GM21515 (cell line): ENCODE measurements at regions not wholly inside any gene's neighbourhood (a gene's known extent, or its start where the extent isn't known, plus 50 kb on each side); places are given as distances from the start of the nearest gene placed in this dataset.

ENCODE experiments used
- ATAC-seq: cut with Tn5 transposase; IDR thresholded peaks from one replicate; pipeline ENCODE4 v1.9.1; 2021; ENCODE audit not compliant: unreplicated experiment

GRCh38 chr12:125720961-125721360 is 655.7 kb downstream of the AACS start:
- no peak for ATAC-seq

DNA sequence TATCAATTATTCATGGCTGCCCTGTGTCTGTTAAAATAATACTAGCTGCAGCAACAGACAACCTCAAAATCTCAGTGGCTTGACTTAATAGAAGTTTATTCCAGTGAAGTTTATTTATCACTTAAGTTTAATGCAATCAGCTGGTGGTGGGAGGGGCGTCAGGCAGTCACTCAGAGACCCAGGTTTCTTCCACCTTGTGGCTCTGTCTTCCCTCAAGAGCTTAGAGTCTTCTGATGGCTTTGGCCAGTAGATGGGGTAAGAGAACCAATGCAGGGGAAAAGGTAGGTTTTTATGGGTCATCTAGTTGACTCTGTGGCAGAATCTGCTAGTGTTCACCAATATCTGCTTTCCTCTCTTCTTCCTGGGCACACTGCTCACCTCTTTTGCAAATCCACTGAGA is 668.9 kb downstream of the AACS start:
- no peak for ATAC-seq

GRCh38 chr12:125738211-125738610 is 673.0 kb downstream of the AACS start:
- ATAC-seq = no peak

DNA sequence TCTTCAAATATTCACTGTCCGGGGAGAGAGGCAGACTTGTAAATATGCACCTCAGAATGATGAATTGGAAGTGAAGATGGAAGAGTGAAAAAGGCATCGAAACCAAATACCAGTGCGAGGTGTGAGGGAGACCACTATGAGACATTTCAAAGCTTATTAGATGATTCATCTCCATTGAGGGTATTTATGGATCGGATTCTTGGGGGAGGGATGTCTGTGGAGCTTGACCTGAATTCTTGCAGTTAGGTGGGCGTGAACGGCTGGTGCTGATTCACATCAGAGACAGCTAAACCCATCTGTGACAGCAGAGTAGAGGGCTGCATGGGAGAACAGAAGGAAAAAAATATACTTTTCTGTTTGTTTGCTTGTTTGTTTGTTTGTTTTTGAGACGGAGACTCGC is 677.2 kb downstream of the AACS start:
- ATAC-seq = no peak

- no peak for ATAC-seq
Measured at GRCh38 chr12:125744201-125744600, 679.0 kb downstream of the AACS start.

- no peak for ATAC-seq
Measured at GRCh38 chr12:125755512-125755911, 690.3 kb downstream of the AACS start.

GRCh38 chr12:125766091-125766490 is 700.9 kb downstream of the AACS start:
- no peak for ATAC-seq

DNA sequence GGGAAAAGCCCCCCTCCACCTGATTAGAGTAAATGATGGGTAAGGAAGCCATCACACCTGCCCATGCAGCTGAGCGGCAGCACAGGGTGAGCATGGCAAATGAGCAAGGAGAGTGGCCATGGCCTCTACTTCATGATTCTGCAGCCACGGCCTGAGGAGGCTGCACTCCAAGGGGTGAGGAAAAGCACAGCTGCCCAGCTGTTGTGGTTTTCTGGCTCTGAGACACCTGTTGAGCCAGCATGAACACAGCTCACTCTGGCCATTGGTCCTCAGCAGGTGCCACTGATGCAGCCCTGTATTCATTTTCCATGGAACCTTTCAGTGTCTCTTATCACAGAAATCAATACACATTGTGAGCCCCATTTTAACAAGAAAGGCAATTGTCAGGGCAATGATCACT is 707.2 kb downstream of the AACS start:
- no peak for ATAC-seq

- no peak for ATAC-seq
Measured at GRCh38 chr12:125773033-125773640, 707.9 kb downstream of the AACS start.

DNA sequence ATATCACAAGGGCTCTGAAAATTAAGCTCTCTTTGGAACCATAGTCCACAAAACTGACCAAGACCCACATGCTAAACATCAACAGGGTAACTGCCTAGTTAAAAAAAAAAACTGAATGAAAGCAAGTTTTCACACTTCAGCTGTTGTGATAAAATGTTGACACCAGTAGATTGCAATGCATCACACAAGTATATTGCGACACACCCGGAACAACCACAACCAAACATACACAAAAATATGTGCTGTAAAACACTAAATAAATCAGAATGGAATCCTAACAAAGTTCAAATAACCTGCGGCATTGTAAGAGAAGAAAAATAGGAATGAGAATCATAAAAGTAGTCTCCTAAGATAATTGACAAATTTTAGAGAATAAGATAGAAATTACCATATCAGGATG is 710.3 kb downstream of the AACS start:
- ATAC-seq = no peak

GRCh38 chr12:125776212-125776611 is 711.0 kb downstream of the AACS start:
- no peak for ATAC-seq

DNA sequence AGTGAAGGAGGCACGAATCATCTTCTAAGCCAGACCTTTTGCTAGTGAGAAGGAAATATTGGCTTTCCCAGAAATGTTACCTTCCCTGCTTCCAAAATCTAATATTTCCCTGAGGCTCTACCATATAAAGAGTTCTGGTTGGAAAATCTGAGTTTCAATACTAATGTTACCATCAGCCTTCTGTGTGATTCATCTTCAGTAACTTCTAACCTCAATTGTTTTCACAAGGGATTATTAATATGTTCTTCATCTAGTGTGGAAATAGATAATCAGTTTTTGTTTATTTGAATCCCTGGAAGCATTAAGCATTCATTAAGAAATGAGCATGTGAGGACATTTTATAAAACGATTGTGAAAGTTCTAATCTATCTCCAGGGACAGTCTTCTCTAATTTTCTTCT is 720.9 kb downstream of the AACS start:
- no peak for ATAC-seq

GRCh38 chr12:125794401-125794800 is 729.2 kb downstream of the AACS start:
- ATAC-seq = no peak

DNA sequence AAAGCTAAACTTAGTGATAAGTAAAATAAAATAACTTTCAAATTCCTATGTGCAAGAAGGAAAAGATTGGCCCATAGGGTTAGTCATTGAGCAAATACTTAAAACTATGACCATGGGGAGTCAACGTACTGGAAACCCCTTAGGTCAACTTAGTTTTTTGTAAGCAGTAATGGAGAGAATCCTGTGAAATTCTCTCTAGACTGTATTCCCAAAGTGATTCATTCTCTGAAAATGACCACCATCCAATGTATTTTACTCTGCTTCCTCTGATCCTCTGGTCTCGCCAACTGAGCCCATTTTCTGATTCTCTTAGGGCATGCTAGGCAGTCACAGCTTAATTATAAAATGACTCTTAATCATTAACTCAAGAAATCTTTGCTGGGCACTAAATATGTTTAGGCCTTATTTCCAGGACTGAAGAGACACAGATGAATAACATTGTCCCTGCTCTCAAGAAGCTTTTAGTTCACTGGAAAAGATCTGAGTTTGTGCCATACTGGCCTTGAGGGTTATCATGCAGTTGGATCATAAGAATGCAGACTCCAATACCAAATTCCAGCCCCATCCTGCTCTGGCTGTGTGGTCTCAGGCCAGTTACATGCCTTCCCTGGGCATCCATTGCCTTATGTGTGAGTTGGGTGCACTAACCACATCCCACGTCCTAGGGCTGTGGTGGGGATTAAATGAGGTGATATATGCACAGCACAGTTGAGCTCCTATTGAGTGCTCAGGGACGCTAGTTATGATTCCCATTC is 732.4 kb downstream of the AACS start:
- ATAC-seq = no peak

DNA sequence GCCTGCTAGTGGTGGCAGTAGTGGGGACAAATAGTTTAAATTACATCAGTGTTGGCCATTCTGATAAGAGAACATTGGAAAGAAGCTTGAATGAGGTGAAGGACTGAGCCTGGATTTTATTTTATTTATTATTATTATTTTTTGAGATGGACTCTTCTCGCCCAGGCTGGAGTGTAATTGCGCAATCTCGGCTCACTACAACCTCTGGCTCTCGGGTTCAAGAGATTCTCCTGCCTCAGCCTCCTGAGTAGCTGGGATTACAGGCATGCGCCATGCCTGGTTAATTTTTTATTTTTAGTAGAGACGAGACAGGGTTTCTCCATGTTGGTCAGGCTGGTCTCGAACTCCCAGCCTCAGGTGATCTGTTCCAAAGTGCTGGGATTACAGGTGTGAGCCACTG is 739.4 kb downstream of the AACS start:
- ATAC-seq = no peak

DNA sequence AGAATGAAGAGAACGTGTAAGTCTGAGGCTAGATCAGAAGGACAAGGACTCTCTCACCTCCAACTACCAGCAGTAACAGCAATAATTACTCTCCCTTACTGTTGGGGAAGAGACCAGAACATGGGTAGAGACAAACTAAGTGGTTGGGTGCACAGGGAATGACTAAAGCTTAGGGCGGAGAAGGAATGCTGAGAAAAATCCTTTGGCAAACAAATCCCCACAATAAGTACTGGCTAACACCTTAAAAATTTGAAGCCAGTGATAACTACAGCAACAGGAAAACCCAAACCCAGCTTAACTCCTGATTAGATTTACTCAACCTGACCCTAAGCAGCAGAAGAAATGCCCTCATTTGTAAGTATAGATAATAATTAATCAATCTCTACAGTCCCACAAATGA is 759.0 kb downstream of the AACS start:
- ATAC-seq = no peak

DNA sequence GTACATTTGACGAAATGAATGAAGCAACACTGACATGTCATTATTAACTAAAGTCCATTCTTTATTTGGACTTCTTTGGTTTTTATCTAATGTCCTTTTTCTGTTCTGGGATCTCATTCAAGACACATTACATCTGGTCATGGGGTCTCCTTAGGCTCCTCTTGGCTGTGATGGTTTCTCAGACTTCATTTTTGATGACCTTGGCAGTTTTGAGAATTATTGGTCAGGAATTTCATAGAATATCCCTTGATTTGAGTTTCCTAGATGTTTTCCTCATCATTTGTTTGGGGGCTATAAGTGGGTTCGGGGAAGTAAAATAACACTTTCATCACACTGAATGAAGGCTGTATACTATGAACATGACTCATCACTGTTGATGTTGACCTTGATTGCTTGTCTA is 770.6 kb downstream of the AACS start:
- no peak for ATAC-seq

DNA sequence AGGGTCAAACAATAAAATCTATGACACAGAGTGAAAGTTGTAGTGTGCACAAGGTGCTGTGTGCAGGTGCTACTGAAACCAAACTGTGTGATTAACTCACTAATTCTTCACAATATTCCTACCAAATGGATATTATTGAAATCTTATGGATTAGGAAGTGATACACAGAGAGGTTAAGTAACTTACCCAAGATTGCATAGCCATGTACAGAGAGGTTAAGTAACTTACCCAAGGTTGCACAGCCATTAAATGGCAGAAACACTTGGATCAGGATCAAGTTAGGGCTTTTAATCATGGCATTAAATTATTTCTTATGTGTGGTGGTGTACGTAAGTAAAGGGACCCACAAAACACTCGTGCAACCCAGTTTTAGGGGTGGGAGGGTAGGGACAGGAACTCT is 771.4 kb downstream of the AACS start:
- ATAC-seq = no peak

GRCh38 chr12:125841332-125841731 is 776.1 kb downstream of the AACS start:
- no peak for ATAC-seq

DNA sequence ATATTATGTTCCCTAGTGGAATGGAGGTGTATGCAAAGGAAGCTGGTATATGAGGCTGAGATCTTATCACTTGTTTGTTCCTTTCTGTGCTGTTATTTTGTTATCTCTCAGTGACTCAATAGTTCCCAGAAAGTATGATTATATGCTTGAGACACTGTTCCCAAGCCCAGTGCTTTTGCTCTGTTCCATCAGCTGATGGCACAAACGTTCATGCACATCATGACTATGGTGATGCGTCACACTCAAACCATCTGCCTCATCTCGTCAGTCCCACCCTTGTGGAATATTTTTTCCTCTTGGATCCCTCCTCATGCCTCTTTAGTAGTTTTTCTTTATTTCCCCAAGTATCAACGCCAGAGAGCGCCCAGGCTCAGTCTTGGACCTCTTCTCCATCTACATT is 786.9 kb downstream of the AACS start:
- no peak for ATAC-seq

- no peak for ATAC-seq
Measured at GRCh38 chr12:125852679-125853078, 787.4 kb downstream of the AACS start.

DNA sequence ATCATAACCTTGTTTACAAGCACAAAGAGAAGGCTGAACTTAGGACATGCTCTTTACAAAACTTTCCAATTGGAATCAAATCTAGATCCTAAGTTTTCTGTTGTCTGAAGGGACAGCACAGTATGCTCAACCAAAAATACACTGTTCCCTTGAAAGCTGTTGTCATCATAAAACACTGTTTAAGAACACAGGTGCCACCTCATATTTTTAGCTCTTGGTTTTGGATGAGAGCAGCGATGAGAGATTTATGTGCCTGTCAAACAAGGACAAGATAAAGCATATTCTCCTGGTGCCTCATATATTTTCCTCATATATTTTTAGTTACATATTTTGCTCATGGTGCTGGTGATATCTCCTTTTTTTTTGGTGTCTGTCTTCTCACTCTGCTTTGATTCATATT is 788.4 kb downstream of the AACS start:
- ATAC-seq = no peak

- no peak for ATAC-seq
Measured at GRCh38 chr12:125856366-125856765, 791.1 kb downstream of the AACS start.
